Body of pancreas (tissue), 4 donors: ENCODE measurements at regions not wholly inside any gene's neighbourhood (a gene's known extent, or its start where the extent isn't known, plus 50 kb on each side); places are given as distances from the start of the nearest gene placed in this dataset.

Source experiments
- ATAC-seq: fragments of 150-250 bp; one replicate; pipeline ENCODE4 v1.9.1; 2016
- DNase-seq, 4 donors: peaks; one replicate each; pipeline ENCODE4 v3.0.0-alpha.2; 2019
- H3K27ac ChIP-seq, 4 donors: fragments of 200-600 bp; sonication (generic); 1 replicate in 3 of 4; 2 replicates in 1 of 4; pipeline versions ENCODE4 v1.5.1 to v1.6.1; 2016 to 2019; ENCODE audit warnings: mild to moderate bottlenecking in 1 of 4, mixed read lengths in 1 of 4, moderate library complexity in 1 of 4
- H3K27me3 ChIP-seq, 2 donors: fragments of 200-600 bp; sonication (generic); one replicate each; pipeline ENCODE4 v1.6.0; 2016; ENCODE audit warnings: mild to moderate bottlenecking in 1 of 2
- H3K36me3 ChIP-seq, 2 donors: fragments of 200-600 bp; sonication (generic); replicated peaks in 1 of 2; 2 replicates each; pipeline ENCODE4 v1.5.1; 2016; ENCODE audit warnings: low read depth in 2 of 2; ENCODE audit not compliant: insufficient read depth in 1 of 2
- H3K4me1 ChIP-seq: fragments of 200-600 bp; sonication (generic); one replicate; pipeline ENCODE4 v1.6.0; 2016
- H3K4me3 ChIP-seq, 2 donors: fragments of 200-600 bp; sonication (generic); 1 replicate in 1 of 2; 2 replicates in 1 of 2; pipeline ENCODE4 v1.5.1; 2016 to 2019
- H3K9me3 ChIP-seq, 3 donors: fragments of 200-600 bp; sonication (generic); 1 replicate in 2 of 3; 2 replicates in 1 of 3; pipeline ENCODE4 v1.5.1; 2016
- CTCF ChIP-seq, 7 experiments: fragments of 450-650 bp in 4 of 7; fragments of 200-600 bp in 3 of 7; sonication (generic) in 3 of 7; IDR thresholded peaks; one replicate each; pipeline ENCODE4 v1.5.1; 2016 to 2019; ENCODE audit warnings: antibody characterized with exemption in 7 of 7
- POLR2A ChIP-seq, 3 donors: fragments of 450-650 bp; IDR thresholded peaks; one replicate each; pipeline ENCODE4 v1.6.1; 2016; ENCODE audit warnings: antibody characterized with exemption in 3 of 3, mild to moderate bottlenecking in 2 of 3
- WGBS, 2 donors: methylation state at CpG; one replicate each; pipeline ENCODE4 v1.1.5; 2017; 5-methylcytosine and 5-hydroxymethylcytosine counted together
- intact Hi-C: fragments of 100-400 bp; cut with DNase I; formaldehyde crosslinking; loops from one replicate; pipeline ENCODE4 v1.15.1; 2023

- ATAC-seq: no peak
- TF ChIP-seq CTCF (IDR thresholded peaks at IDR 0.05) (no peak), POLR2A (IDR thresholded peaks at IDR 0.05) (no peak)
Measured at GRCh38 chrX:123083924-123084323, 100.2 kb upstream of the GRIA3 start.

GRCh38 chrX:123084797-123085196, 99.3 kb upstream of the GRIA3 start:
- H3K4me1 ChIP-seq: no peaks in the 10 kb centered on the region
- no peaks in the 10 kb centered on the region for H3K27me3 ChIP-seq
- H3K4me3 ChIP-seq: no peak overlapping the region
- no peaks in the 10 kb centered on the region for H3K36me3 ChIP-seq
- H3K9me3 ChIP-seq: no peaks in the 10 kb centered on the region
- H3K27ac ChIP-seq: no peak overlapping the region
- 65 to 74% methylated on average over 2 of the region's 2 CpGs for WGBS, 2 donors
- ATAC-seq: no peak
- TF ChIP-seq CTCF (IDR thresholded peaks at IDR 0.05) (no peak), POLR2A (IDR thresholded peaks at IDR 0.05) (no peak)
- DNase-seq: no peak
- intact Hi-C loops: no loop called here

More at GRCh38 chrX:123083924-123084323, 100.2 kb upstream of the GRIA3 start:
- DNase-seq: no peak
- WGBS, 2 donors: 25 to 48% methylated on average over 2 of the region's 2 CpGs
- intact Hi-C loops: no loop called here
- no peaks in the 10 kb centered on the region for H3K4me1 ChIP-seq
- H3K36me3 ChIP-seq: no peaks in the 10 kb centered on the region
- no peak overlapping the region for H3K27ac ChIP-seq
- no peaks in the 10 kb centered on the region for H3K9me3 ChIP-seq
- H3K4me3 ChIP-seq: no peak overlapping the region
- no peaks in the 10 kb centered on the region for H3K27me3 ChIP-seq

- no peak for ATAC-seq
- Histone ChIP-seq H3K27ac (no peak overlapping the region), H3K36me3 (no peaks in the 10 kb centered on the region), H3K4me1 (no peaks in the 10 kb centered on the region), H3K27me3 (no peaks in the 10 kb centered on the region), H3K9me3 (no peaks in the 10 kb centered on the region), H3K4me3 (no peak overlapping the region)
- 72 to 85% methylated on average over 5 of the region's 5 CpGs for WGBS, 2 donors
- no peak for DNase-seq
- TF ChIP-seq POLR2A (IDR thresholded peaks at IDR 0.05) (no peak), CTCF (IDR thresholded peaks at IDR 0.05) (no peak)
- intact Hi-C loops: no loop called here
Measured at GRCh38 chrX:123085311-123085940, 98.7 kb upstream of the GRIA3 start.

GRCh38 chrX:123086768-123087167, 97.3 kb upstream of the GRIA3 start:
- intact Hi-C loops: no loop called here
- Histone ChIP-seq H3K36me3 (no peaks in the 10 kb centered on the region), H3K4me1 (no peaks in the 10 kb centered on the region), H3K4me3 (no peak overlapping the region), H3K9me3 (no peaks in the 10 kb centered on the region), H3K27ac (no peak overlapping the region), H3K27me3 (no peaks in the 10 kb centered on the region)
- no peak for ATAC-seq
- TF ChIP-seq POLR2A (IDR thresholded peaks at IDR 0.05) (no peak), CTCF (IDR thresholded peaks at IDR 0.05) (no peak)
- WGBS, 2 donors: 54 to 55% methylated on average over 2 of the region's 2 CpGs
- no peak for DNase-seq

GRCh38 chrX:123087326-123087725, 96.8 kb upstream of the GRIA3 start:
- Histone ChIP-seq H3K27me3 (no peaks in the 10 kb centered on the region), H3K4me3 (no peak overlapping the region), H3K27ac (no peak overlapping the region), H3K36me3 (no peaks in the 10 kb centered on the region), H3K4me1 (no peaks in the 10 kb centered on the region), H3K9me3 (no peaks in the 10 kb centered on the region)
- intact Hi-C loops: no loop called here
- TF ChIP-seq POLR2A (IDR thresholded peaks at IDR 0.05) (no peak), CTCF (IDR thresholded peaks at IDR 0.05) (no peak)
- ATAC-seq (no peak), DNase-seq (no peak)
